ENCODE measurements at regions not wholly inside any gene's neighbourhood (a gene's known extent, or its start where the extent isn't known, plus 50 kb on each side); places are given as distances from the start of the nearest gene placed in this dataset.

GRCh38 chr5:56605231-56605630 lies 210.1 kb upstream of the MAP3K1 start:
- TF ChIP-seq, protein P1, sequence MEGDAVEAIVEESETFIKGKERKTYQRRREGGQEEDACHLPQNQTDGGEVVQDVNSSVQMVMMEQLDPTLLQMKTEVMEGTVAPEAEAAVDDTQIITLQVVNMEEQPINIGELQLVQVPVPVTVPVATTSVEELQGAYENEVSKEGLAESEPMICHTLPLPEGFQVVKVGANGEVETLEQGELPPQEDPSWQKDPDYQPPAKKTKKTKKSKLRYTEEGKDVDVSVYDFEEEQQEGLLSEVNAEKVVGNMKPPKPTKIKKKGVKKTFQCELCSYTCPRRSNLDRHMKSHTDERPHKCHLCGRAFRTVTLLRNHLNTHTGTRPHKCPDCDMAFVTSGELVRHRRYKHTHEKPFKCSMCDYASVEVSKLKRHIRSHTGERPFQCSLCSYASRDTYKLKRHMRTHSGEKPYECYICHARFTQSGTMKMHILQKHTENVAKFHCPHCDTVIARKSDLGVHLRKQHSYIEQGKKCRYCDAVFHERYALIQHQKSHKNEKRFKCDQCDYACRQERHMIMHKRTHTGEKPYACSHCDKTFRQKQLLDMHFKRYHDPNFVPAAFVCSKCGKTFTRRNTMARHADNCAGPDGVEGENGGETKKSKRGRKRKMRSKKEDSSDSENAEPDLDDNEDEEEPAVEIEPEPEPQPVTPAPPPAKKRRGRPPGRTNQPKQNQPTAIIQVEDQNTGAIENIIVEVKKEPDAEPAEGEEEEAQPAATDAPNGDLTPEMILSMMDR (IDR thresholded peaks at IDR 0.05; ENCODE audit: poor library complexity, severe bottlenecking): no peak
- no peak for TF ChIP-seq EZH2 (IDR thresholded peaks at IDR 0.05; ENCODE audit: borderline replicate concordance, insufficient read depth, low read length, poor library complexity, severe bottlenecking)
- TF ChIP-seq, protein P2, sequence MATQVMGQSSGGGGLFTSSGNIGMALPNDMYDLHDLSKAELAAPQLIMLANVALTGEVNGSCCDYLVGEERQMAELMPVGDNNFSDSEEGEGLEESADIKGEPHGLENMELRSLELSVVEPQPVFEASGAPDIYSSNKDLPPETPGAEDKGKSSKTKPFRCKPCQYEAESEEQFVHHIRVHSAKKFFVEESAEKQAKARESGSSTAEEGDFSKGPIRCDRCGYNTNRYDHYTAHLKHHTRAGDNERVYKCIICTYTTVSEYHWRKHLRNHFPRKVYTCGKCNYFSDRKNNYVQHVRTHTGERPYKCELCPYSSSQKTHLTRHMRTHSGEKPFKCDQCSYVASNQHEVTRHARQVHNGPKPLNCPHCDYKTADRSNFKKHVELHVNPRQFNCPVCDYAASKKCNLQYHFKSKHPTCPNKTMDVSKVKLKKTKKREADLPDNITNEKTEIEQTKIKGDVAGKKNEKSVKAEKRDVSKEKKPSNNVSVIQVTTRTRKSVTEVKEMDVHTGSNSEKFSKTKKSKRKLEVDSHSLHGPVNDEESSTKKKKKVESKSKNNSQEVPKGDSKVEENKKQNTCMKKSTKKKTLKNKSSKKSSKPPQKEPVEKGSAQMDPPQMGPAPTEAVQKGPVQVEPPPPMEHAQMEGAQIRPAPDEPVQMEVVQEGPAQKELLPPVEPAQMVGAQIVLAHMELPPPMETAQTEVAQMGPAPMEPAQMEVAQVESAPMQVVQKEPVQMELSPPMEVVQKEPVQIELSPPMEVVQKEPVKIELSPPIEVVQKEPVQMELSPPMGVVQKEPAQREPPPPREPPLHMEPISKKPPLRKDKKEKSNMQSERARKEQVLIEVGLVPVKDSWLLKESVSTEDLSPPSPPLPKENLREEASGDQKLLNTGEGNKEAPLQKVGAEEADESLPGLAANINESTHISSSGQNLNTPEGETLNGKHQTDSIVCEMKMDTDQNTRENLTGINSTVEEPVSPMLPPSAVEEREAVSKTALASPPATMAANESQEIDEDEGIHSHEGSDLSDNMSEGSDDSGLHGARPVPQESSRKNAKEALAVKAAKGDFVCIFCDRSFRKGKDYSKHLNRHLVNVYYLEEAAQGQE (IDR thresholded peaks at IDR 0.05; ENCODE audit: borderline replicate concordance): no peak
- TF ChIP-seq POLR2AphosphoS5 (IDR thresholded peaks at IDR 0.05): no peak
- TF ChIP-seq TAF1 (IDR thresholded peaks at IDR 0.05; ENCODE audit: low read depth): no peak
- no peak for TF ChIP-seq MXI1 (conservative IDR thresholded peaks at IDR 0.05; ENCODE audit: poor library complexity, severe bottlenecking)
